ENCODE measurements at regions not wholly inside any gene's neighbourhood (a gene's known extent, or its start where the extent isn't known, plus 50 kb on each side); places are given as distances from the start of the nearest gene placed in this dataset.
"Not testable (repeated sequence)": the region's sequence is repeated elsewhere in the genome, so short reads cannot be mapped to it uniquely, and the experiment has no call there.

DNA sequence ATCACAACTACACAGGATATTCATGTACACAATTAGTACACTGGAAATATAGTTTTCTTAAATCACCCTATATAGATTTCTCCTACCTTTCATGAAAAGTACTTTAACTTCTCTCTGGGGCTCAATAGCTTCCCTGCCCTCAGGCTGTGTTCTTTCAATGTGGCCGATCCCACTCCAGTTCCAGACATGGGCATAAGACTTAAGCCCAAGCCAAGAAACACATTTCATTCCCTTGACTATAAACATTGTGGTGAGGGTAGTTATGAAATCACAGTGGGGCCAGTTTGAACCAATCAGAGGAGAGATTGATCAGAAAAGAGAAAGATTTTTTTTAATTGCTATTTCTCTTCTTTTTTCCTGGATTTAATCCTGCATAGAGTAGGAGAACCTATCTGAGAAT lies 904.6 kb upstream of the SORCS1 start:
- no peak overlapping the region for H3K4me3 Mint-ChIP-seq
- no peak for DNase-seq
- no peaks in the 10 kb centered on the region for H3K36me3 Mint-ChIP-seq

DNA sequence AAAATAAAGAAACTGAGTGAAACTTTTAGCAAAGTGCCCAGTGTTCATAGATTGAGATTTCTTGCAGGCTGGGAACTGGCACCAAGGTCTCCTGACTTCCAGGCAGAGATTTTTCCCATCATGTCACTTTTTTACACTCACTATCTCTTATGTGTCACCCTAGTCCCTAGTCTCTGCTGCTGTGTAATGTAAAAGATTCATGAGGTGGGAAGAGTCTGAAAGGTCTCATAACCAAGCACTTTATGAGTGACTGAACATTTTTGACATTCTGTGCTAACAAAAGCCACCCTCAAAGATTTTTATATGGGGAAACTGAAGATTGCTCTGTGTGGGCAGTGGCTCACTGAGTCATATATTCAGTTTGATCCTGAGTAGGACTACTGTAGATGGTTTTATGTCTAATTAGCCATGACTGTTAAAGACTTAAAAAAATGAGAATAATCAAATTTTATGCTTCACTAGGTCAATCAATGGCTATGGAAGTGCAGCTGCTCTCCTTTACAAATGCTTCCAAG lies 900.3 kb upstream of the SORCS1 start:
- H3K4me1 Mint-ChIP-seq, result no peaks in the 10 kb centered on the region
- no peak for DNase-seq
- no peak overlapping the region for H3K27ac Mint-ChIP-seq
- no peaks in the 10 kb centered on the region for H3K27me3 Mint-ChIP-seq (ENCODE audit: low read depth in 3 of 3)
- no peaks in the 10 kb centered on the region for H3K36me3 Mint-ChIP-seq
- H3K9me3 Mint-ChIP-seq, result peaks cover 0 to 15% (median 11%) of the 10 kb centered on the region in 6 donors
- no peak overlapping the region for H3K4me3 Mint-ChIP-seq

More for the DNA sequence above, 904.6 kb upstream of the SORCS1 start:
- Mint-ChIP-seq H3K27ac (no peak overlapping the region), H3K4me1 (no peaks in the 10 kb centered on the region), H3K9me3 (peaks cover 5 to 28% (median 11%) of the 10 kb centered on the region in 6 donors), H3K27me3 (ENCODE audit: low read depth in 3 of 3) (no peaks in the 10 kb centered on the region)

DNA sequence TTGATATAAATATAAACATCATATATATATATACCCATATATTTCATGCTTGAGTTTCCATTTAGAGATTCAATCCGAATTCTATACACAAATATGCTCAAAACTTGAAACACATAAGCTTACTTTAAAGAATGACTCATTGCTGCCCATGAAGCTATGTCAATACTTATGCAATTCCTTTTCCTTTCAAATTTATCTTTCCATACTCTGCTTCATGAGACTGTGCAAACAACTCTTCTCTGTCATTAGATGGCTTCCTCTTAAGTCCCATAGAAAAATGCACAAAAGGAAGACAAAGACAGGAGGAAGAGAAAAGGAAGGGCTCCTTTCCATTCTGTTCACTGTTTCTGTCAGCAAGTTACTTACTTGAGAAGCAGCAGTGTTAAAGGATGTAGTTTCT lies 895.7 kb upstream of the SORCS1 start:
- Mint-ChIP-seq H3K27me3 (ENCODE audit: low read depth in 3 of 3) (peaks cover 2 to 6% (median 3%) of the 10 kb centered on the region in 3 donors), H3K36me3 (no peaks in the 10 kb centered on the region), H3K4me3 (no peak overlapping the region), H3K4me1 (no peaks in the 10 kb centered on the region), H3K27ac (no peak overlapping the region), H3K9me3 (peaks cover 4 to 17% (median 10%) of the 10 kb centered on the region in 6 donors)
- no peak for DNase-seq

DNA sequence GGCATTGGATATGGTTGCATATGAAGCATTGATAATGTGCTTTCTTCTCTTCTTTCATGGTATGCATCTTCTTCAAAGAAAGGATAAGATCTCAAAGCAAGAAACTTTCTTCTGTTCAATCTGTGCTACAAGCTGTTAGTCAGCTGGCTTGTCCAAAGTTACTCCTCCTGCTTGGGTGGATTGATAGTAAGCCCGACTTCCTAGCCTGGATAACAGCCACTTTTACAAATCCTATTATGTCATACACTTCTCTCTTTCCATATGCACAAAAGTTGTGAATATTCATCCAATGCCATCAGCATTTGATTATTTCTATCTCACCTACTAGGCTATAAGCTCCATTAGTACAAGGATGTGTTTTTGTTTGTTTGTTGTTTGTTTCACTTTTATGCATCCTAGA lies 891.0 kb upstream of the SORCS1 start:
- Mint-ChIP-seq H3K27ac (no peak overlapping the region), H3K4me3 (no peak overlapping the region), H3K27me3 (ENCODE audit: low read depth in 3 of 3) (peaks cover 3 to 7% (median 6%) of the 10 kb centered on the region in 3 donors), H3K4me1 (no peaks in the 10 kb centered on the region), H3K9me3 (peaks cover 4 to 23% (median 9%) of the 10 kb centered on the region in 6 donors), H3K36me3 (no peaks in the 10 kb centered on the region)
- no peak for DNase-seq

DNA sequence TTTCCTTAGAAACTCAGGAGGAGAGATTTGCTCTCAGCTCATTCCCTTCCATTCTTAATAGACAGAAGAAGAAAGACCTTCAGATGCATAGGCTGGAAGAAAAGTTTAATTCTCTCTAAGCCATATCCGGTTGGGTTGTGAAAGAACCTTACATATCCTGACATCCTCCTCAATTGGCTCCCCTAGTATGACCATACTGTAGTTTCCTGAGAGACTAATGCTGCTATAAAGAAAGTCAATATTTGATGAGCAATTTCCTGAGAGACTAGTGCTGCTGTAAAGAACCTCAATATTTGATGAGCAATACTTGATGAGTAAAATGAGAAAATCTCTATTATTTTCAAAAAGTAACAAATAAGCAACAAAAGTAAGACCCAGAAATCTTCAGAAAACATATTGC lies 888.5 kb upstream of the SORCS1 start:
- Mint-ChIP-seq H3K4me3 (no peak overlapping the region), H3K36me3 (no peaks in the 10 kb centered on the region), H3K27ac (no peak overlapping the region), H3K4me1 (no peaks in the 10 kb centered on the region), H3K9me3 (peaks cover 6 to 24% (median 11%) of the 10 kb centered on the region in 6 donors), H3K27me3 (ENCODE audit: low read depth in 3 of 3) (peaks cover 3 to 7% (median 6%) of the 10 kb centered on the region in 3 donors)
- DNase-seq, result no peak

DNA sequence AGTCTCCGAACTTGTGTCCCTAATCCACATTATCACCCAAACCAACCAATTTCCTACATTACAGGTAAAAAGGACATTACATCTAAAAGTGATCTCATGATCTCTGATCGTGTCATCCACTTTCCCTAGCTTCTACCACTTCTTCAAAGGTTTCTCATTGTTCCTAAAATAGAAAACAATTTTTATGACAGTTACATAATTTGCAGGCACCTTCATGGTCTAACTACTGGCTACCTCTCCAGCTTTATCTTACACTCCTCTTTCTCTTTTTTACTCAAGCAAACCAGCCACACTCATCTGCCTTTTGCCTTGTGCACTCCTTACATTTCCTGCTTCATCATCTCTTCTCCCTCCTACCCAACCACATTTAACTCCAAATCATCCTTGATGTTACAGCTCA lies 886.7 kb upstream of the SORCS1 start:
- Mint-ChIP-seq H3K27ac (no peak overlapping the region), H3K36me3 (no peaks in the 10 kb centered on the region), H3K9me3 (peaks cover 6 to 26% (median 11%) of the 10 kb centered on the region in 6 donors), H3K27me3 (ENCODE audit: low read depth in 3 of 3) (peaks cover 0 to 5% (median 3%) of the 10 kb centered on the region in 3 donors), H3K4me3 (no peak overlapping the region), H3K4me1 (no peaks in the 10 kb centered on the region)
- DNase-seq, result no peak

DNA sequence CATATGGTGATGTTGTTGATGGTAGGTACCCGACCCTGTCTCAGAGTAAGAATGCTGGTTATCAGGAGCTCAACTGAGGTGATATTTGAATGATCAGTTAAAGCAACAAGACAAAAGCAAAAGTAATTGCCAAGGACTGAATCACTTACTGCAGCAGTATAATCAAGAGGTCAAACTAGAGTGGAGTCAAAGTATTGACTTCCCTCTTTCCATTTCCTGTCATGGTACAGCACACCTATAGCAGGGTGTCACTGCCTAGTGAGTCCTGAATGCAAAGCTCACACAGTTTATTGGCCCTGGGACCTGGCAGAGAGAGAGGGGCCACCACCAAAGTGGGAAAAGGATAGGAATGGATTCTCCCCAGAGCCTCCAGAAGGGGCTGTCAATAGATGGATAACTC lies 886.1 kb upstream of the SORCS1 start:
- Mint-ChIP-seq H3K27ac (no peak overlapping the region), H3K27me3 (ENCODE audit: low read depth in 3 of 3) (peaks cover 0 to 5% (median 0%) of the 10 kb centered on the region in 3 donors), H3K4me3 (no peak overlapping the region), H3K36me3 (no peaks in the 10 kb centered on the region), H3K9me3 (peaks cover 3 to 20% (median 8%) of the 10 kb centered on the region in 6 donors), H3K4me1 (no peaks in the 10 kb centered on the region)
- DNase-seq, result no peak

DNA sequence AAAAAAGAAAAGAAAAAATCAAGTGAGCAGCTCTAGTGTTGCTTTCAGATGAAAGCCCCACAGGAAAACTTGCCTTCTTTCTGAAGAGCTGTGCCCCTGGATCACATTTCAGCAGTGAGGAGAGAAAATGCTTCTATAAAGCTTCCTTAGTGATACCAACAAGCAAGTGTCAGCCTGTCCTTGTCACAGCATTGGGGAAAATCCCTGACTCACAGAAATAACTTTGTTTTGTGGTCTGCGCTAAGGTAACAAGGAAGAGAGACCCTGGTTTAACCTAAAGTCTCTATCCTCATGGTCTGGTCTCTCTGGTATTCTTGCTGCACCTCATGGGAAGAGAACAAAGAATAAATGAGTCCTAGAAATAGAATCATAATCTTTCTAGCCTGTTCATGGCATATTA lies 885.2 kb upstream of the SORCS1 start:
- H3K27me3 Mint-ChIP-seq (ENCODE audit: low read depth in 3 of 3), result peaks cover 0 to 5% (median 0%) of the 10 kb centered on the region in 3 donors
- no peaks in the 10 kb centered on the region for H3K4me1 Mint-ChIP-seq
- no peak overlapping the region for H3K4me3 Mint-ChIP-seq
- no peak overlapping the region for H3K27ac Mint-ChIP-seq
- DNase-seq, result no peak
- peaks cover 2 to 25% (median 7%) of the 10 kb centered on the region in 6 donors for H3K9me3 Mint-ChIP-seq
- H3K36me3 Mint-ChIP-seq, result no peaks in the 10 kb centered on the region

DNA sequence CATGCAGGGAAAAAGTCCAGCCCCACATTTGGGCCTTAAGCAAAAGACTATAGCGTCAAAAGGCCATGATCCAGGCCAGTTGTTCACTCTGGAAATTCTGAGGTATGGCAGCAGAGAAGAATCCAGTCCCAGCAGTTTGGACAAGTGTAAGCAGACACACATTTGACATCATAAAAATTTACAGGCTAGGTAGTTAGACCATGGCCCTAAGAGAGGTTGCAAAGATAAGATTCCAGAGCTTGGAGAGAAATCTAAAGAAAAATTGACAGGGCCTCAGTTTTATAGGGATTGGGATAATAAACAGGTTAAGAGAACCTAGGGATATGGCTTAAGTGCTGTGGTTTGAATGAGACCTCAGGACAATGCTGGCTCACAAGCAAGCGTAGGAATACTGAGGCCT lies 884.4 kb upstream of the SORCS1 start:
- Mint-ChIP-seq H3K9me3 (peaks cover 2 to 25% (median 6%) of the 10 kb centered on the region in 6 donors), H3K4me1 (no peaks in the 10 kb centered on the region), H3K36me3 (no peaks in the 10 kb centered on the region), H3K27me3 (ENCODE audit: low read depth in 3 of 3) (peaks cover 0 to 5% (median 0%) of the 10 kb centered on the region in 3 donors), H3K27ac (no peak overlapping the region), H3K4me3 (no peak overlapping the region)
- DNase-seq, result no peak

DNA sequence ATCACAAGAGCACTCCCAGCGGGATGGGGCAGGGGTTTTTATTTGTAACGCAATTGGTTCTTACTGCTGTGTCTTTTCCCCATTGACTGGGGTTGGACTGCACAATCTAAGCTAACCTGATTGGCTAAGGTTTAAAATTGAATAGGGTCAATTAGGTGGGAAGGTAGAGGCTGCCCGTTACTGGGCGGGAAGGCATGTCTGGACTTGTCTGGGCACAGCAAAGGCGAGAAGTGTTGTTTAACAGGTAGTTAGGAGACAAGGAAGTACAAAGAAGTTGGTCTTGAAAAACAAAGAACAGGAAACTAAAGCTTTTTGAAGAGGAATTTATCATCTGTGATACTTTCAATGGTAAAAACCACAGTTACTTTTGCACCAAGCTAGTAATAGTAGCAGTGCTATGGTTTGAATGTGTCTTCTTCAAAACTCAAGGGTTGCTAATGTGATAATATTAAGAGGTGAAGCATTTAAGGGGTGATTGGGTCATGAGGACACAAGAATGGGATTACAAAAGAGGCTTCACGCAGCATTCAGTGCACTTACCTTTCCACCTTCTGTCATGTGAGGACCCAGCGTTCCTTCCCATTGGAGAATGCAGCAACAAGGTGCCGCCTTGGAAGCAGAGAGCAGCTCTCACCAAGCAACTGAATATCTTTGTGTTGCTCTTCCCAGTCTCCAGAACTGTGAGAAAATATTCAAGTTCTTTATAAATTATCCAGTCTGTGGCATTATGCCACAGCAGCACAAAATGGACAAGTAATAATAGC lies 875.5 kb upstream of the SORCS1 start:
- H3K36me3 Mint-ChIP-seq, result no peaks in the 10 kb centered on the region
- no peak overlapping the region for H3K4me3 Mint-ChIP-seq
- no peaks in the 10 kb centered on the region for H3K27me3 Mint-ChIP-seq (ENCODE audit: low read depth in 3 of 3)
- no peak overlapping the region for H3K27ac Mint-ChIP-seq
- DNase-seq, result no peak
- no peaks in the 10 kb centered on the region for H3K4me1 Mint-ChIP-seq
- H3K9me3 Mint-ChIP-seq, result peaks cover 2 to 32% (median 8%) of the 10 kb centered on the region in 6 donors

DNA sequence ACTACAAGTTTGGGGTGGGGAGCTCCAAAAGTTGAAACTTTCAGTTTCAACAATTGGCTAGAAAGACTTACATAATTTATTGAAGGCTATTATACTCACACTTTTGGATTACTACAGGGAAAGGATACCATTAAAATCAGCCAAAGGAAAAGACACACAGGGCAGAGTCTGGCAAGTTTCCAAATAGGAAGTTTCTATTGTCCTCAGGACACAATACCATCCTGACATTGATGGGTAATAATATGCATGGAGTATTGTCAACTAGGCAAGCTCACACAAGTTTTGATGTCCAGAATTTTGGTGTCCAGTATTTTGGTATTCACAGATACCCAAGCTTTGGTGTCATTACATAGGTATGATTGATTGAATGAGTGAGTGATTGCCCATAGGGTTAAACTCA lies 872.6 kb upstream of the SORCS1 start:
- H3K4me1 Mint-ChIP-seq, result no peaks in the 10 kb centered on the region
- peaks cover 2 to 28% (median 9%) of the 10 kb centered on the region in 6 donors for H3K9me3 Mint-ChIP-seq
- H3K27ac Mint-ChIP-seq, result no peak overlapping the region
- peaks cover 0 to 3% (median 0%) of the 10 kb centered on the region in 3 donors for H3K27me3 Mint-ChIP-seq (ENCODE audit: low read depth in 3 of 3)
- H3K4me3 Mint-ChIP-seq, result no peak overlapping the region
- DNase-seq, result no peak
- no peaks in the 10 kb centered on the region for H3K36me3 Mint-ChIP-seq

DNA sequence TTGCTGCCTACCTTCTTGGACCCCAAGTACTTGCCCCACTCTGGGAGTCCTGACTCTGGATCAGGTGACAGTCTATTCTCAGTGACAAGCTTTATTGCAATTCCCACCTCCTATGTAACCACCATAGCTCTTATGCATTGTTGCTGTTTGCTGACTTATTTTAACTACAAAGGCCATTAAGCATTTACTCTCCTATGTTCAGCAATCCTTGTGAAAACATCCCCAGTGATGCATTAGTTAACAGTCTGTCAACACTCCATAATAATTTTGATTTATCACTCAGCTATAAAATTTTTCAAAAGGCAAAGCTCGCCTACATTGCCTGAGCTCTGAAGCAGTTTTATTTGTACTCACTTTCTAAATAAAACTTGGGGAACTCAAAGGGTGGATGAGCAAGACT lies 871.8 kb upstream of the SORCS1 start:
- no peak overlapping the region for H3K4me3 Mint-ChIP-seq
- H3K27ac Mint-ChIP-seq, result no peak overlapping the region
- H3K9me3 Mint-ChIP-seq, result peaks cover 2 to 28% (median 6%) of the 10 kb centered on the region in 6 donors
- no peaks in the 10 kb centered on the region for H3K4me1 Mint-ChIP-seq
- no peak for DNase-seq
- H3K27me3 Mint-ChIP-seq (ENCODE audit: low read depth in 3 of 3), result peaks cover 0 to 3% (median 0%) of the 10 kb centered on the region in 3 donors
- no peaks in the 10 kb centered on the region for H3K36me3 Mint-ChIP-seq

DNA sequence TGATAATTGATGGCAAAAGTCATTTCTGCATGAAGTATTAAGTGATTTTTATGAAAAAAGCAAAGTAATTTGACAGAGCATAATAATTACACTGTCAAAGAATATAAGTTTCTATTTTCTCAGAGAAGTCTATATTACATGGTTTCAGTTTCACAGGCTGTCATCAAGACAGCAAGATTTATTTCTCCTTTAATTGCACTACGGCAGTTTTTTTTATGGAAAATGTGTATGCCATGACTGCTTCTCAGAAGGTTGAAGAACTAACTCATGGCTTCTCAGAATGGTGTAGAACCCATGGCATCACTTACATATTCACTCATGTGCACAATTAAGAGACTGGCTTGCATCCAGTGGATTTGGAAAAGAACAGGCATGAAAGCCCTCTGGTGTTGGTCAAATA lies 870.3 kb upstream of the SORCS1 start:
- no peak overlapping the region for H3K27ac Mint-ChIP-seq
- no peak overlapping the region for H3K4me3 Mint-ChIP-seq
- DNase-seq, result no peak
- H3K4me1 Mint-ChIP-seq, result no peaks in the 10 kb centered on the region
- peaks cover 0 to 3% (median 0%) of the 10 kb centered on the region in 3 donors for H3K27me3 Mint-ChIP-seq (ENCODE audit: low read depth in 3 of 3)
- H3K9me3 Mint-ChIP-seq, result peaks cover 2 to 24% (median 4%) of the 10 kb centered on the region in 6 donors
- H3K36me3 Mint-ChIP-seq, result no peaks in the 10 kb centered on the region

DNA sequence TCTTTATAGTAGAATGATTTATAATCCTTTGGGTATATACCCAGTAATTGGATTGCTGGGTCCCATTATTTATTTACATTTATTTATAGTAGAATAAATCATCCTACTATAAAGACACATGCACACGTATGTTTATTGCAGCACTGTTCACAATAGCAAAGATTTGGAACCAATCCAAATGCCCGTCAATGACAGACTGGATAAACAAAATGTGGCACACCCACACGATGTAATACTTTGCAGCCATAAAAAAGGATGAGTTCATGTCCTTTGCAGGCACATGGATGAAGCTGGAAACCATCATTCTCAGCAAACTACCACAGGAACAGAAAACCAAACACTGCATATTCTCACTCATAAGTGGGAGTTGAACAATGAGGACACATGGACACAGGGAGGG lies 869.0 kb upstream of the SORCS1 start:
- H3K4me1 Mint-ChIP-seq; H3K27me3 Mint-ChIP-seq (ENCODE audit: low read depth in 3 of 3); H3K4me3 Mint-ChIP-seq; DNase-seq; H3K36me3 Mint-ChIP-seq; H3K27ac Mint-ChIP-seq: not testable (repeated sequence)
- H3K9me3 Mint-ChIP-seq, result peaks cover 0 to 23% (median 3%) of the 10 kb centered on the region in 6 donors
